Transverse colon (tissue), 4 donors: ENCODE measurements at regions not wholly inside any gene's neighbourhood (a gene's known extent, or its start where the extent isn't known, plus 50 kb on each side); places are given as distances from the start of the nearest gene placed in this dataset.

Experiments used
- EP300 ChIP-seq: sonication (generic); formaldehyde crosslinking; IDR thresholded peaks from one replicate; pipeline ENCODE4 v1.6.1; 2017; ENCODE audit warnings: antibody characterized with exemption, low read depth
- POLR2A ChIP-seq: fragments of 450-650 bp; IDR thresholded peaks from one replicate; pipeline ENCODE4 v1.6.1; 2016; ENCODE audit warnings: antibody characterized with exemption, mild to moderate bottlenecking, moderate library complexity
- POLR2AphosphoS5 ChIP-seq, 3 donors: sonication (generic); formaldehyde crosslinking; IDR thresholded peaks; one replicate each; pipeline ENCODE4 v1.6.1; 2016; ENCODE audit warnings: antibody characterized with exemption in 3 of 3
- TF ChIP-seq, protein P1 (sequence below), 5 experiments: fragments of 200-600 bp in 3 of 5; fragments of 450-650 bp in 2 of 5; sonication (generic) in 3 of 5; IDR thresholded peaks; 1 replicate in 2 of 5; 2 replicates in 3 of 5; pipeline ENCODE4 v1.5.1; 2016 to 2017; ENCODE audit warnings: antibody characterized with exemption in 5 of 5, inconsistent platforms in 3 of 5, mild to moderate bottlenecking in 2 of 5, moderate library complexity in 1 of 5

DNA sequence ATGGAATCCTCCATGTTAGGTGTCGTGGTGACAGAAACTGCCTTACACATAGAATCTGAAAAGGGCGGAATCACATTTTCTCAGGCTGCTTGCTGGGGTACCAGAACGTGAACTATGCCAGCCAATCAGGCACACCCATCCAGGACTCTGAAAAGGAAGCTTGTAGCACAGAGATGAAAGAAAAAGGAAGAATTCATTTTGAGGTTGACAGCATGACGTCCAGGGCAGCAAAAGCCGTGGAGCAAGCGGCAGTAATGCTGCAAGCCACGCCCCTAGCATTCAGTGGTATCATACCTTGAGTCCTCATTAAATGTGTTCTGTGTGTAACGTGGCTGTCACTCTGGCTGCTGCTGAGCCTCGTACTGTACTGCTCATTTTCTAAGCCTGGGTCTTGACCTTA is 304.0 kb downstream of the DYSF start:
- TF ChIP-seq EP300 (no peak), POLR2A (no peak), POLR2AphosphoS5 (IDR thresholded peaks at IDR 0.05) (no peak)
- TF ChIP-seq, protein P1, sequence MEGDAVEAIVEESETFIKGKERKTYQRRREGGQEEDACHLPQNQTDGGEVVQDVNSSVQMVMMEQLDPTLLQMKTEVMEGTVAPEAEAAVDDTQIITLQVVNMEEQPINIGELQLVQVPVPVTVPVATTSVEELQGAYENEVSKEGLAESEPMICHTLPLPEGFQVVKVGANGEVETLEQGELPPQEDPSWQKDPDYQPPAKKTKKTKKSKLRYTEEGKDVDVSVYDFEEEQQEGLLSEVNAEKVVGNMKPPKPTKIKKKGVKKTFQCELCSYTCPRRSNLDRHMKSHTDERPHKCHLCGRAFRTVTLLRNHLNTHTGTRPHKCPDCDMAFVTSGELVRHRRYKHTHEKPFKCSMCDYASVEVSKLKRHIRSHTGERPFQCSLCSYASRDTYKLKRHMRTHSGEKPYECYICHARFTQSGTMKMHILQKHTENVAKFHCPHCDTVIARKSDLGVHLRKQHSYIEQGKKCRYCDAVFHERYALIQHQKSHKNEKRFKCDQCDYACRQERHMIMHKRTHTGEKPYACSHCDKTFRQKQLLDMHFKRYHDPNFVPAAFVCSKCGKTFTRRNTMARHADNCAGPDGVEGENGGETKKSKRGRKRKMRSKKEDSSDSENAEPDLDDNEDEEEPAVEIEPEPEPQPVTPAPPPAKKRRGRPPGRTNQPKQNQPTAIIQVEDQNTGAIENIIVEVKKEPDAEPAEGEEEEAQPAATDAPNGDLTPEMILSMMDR (IDR thresholded peaks at IDR 0.05): no peak
